Inflammatory macrophage (primary cell): ENCODE measurements at regions not wholly inside any gene's neighbourhood (a gene's known extent, or its start where the extent isn't known, plus 50 kb on each side); places are given as distances from the start of the nearest gene placed in this dataset.

ENCODE experiments used
- DNase-seq, 2 donors: peaks; one replicate each; pipeline ENCODE4 v3.0.0-alpha.2; 2020 to 2022

GRCh38 chr20:42020316-42020715 lies 402.1 kb upstream of the CHD6 start:
- no peak for DNase-seq

- DNase-seq = no peak
Measured at GRCh38 chr20:42018979-42019378, 400.8 kb upstream of the CHD6 start.

- no peak for DNase-seq
Measured at GRCh38 chr20:42010090-42010489, 391.9 kb upstream of the CHD6 start.

GRCh38 chr20:42007251-42007650 lies 389.1 kb upstream of the CHD6 start:
- no peak for DNase-seq

GRCh38 chr20:42005211-42005610 lies 387.0 kb upstream of the CHD6 start:
- DNase-seq = no peak

GRCh38 chr20:42003380-42003779 lies 385.2 kb upstream of the CHD6 start:
- no peak for DNase-seq

GRCh38 chr20:41998539-41999341 lies 380.6 kb upstream of the CHD6 start:
- DNase-seq = no peak

- no peak for DNase-seq
Measured at GRCh38 chr20:41996951-41997350, 378.8 kb upstream of the CHD6 start.

- DNase-seq = no peak
Measured at GRCh38 chr20:41992481-41992880, 374.3 kb upstream of the CHD6 start.

GRCh38 chr20:41991412-41991811 lies 373.2 kb upstream of the CHD6 start:
- no peak for DNase-seq

- no peak for DNase-seq
Measured at GRCh38 chr20:41989935-41990635, 371.9 kb upstream of the CHD6 start.

GRCh38 chr20:41989039-41989679 lies 371.0 kb upstream of the CHD6 start:
- no peak for DNase-seq

GRCh38 chr20:41984031-41984430 lies 365.9 kb upstream of the CHD6 start:
- DNase-seq = no peak

- DNase-seq = no peak
Measured at GRCh38 chr20:41983159-41983558, 365.0 kb upstream of the CHD6 start.

- DNase-seq = no peak
Measured at GRCh38 chr20:41981746-41982145, 363.6 kb upstream of the CHD6 start.

GRCh38 chr20:41978875-41979274 lies 360.7 kb upstream of the CHD6 start:
- DNase-seq = no peak

GRCh38 chr20:41978246-41978790 lies 360.1 kb upstream of the CHD6 start:
- no peak for DNase-seq

GRCh38 chr20:41969656-41970055 lies 351.5 kb upstream of the CHD6 start:
- DNase-seq = no peak

GRCh38 chr20:41960166-41960565 lies 342.0 kb upstream of the CHD6 start:
- no peak for DNase-seq

GRCh38 chr20:41958391-41958790 lies 340.2 kb upstream of the CHD6 start:
- no peak for DNase-seq

- DNase-seq = peak in 1 of 2 donors; percentile 20
Measured at GRCh38 chr20:41956338-41957074, 338.3 kb upstream of the CHD6 start.

- no peak for DNase-seq
Measured at GRCh38 chr20:41952166-41952565, 334.0 kb upstream of the CHD6 start.

- no peak for DNase-seq
Measured at GRCh38 chr20:41951615-41952014, 333.4 kb upstream of the CHD6 start.
